Fibroblast of mammary gland (primary cell): ENCODE measurements at regions not wholly inside any gene's neighbourhood (a gene's known extent, or its start where the extent isn't known, plus 50 kb on each side); places are given as distances from the start of the nearest gene placed in this dataset.
"Not testable (repeated sequence)": the region's sequence is repeated elsewhere in the genome, so short reads cannot be mapped to it uniquely, and the experiment has no call there.

ENCODE experiments used
- DNase-seq: peaks from one replicate; pipeline ENCODE4 v3.0.0-alpha.2; 2010; ENCODE audit warnings: low read depth
- H3K4me3 ChIP-seq: 2 replicates; pipeline ENCODE4 v1.5.1; 2011; ENCODE audit warnings: low read depth, mild to moderate bottlenecking, low read length, moderate library complexity; ENCODE audit not compliant: control insufficient read depth
- CTCF ChIP-seq: conservative IDR thresholded peaks from 2 replicates; pipeline ENCODE4 v1.5.1; 2011; ENCODE audit warnings: low read depth, low read length, inconsistent platforms; ENCODE audit not compliant: control insufficient read depth, insufficient read depth

GRCh38 chr17:34011599-34011998, 243.5 kb upstream of the CCL2 start:
- no peak for DNase-seq
- H3K4me3 ChIP-seq, result no peak overlapping the region
- no peak for TF ChIP-seq CTCF

GRCh38 chr17:34012709-34013375, 242.2 kb upstream of the CCL2 start:
- H3K4me3 ChIP-seq, result no peak overlapping the region
- no peak for TF ChIP-seq CTCF
- DNase-seq, result no peak

- H3K4me3 ChIP-seq, result no peak overlapping the region
- TF ChIP-seq CTCF, result no peak
- DNase-seq, result no peak
These were observed 239.8 kb upstream of the CCL2 start for GRCh38 chr17:34015253-34015652.

DNA sequence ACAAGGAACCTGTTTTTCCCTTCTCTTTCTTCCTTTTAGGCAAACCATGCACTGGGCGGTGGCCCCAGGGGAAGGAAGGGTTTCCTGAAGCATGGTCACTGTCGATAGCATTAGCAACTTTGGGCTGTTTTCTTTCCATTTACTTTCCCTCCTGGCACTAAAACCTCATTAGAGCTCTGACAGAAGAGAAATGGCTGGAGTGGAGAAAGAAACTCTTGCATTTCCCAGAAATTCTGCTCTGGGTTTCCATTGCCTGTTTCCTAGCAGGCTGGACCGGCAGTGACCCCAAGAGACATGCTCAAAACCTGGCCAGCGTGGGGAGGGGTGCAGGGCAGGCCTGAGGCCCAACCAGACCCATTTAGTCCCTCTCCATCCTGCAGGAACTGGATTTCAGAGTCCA, 230.7 kb upstream of the CCL2 start:
- no peak for DNase-seq
- H3K4me3 ChIP-seq, result no peak overlapping the region
- TF ChIP-seq CTCF, result no peak

- no peak for TF ChIP-seq CTCF
- no peak for DNase-seq
- no peak overlapping the region for H3K4me3 ChIP-seq
These were observed 230.1 kb upstream of the CCL2 start for GRCh38 chr17:34024806-34025551.

- not testable (repeated sequence) for DNase-seq
These were observed 224.5 kb upstream of the CCL2 start for GRCh38 chr17:34030601-34031000.

DNA sequence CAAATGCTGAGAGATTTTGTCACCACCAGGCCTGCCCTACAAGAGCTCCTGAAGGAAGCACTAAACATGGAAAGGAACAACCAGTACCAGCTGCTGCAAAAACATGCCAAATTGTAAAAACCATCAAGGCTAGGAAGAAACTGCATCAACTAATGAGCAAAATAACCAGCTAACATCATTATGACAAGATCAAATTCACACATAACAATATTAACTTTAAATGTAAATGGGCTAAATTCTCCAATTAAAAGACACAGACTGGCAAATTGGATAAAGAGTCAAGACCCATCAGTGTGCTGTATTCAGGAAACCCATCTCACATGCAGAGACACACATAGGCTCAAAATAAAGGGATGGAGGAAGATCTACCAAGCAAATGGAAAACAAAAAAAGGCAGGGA, 222.8 kb upstream of the CCL2 start:
- H3K4me3 ChIP-seq, DNase-seq: not testable (repeated sequence)

More at GRCh38 chr17:34030601-34031000, 224.5 kb upstream of the CCL2 start:
- not testable (repeated sequence) for H3K4me3 ChIP-seq

DNA sequence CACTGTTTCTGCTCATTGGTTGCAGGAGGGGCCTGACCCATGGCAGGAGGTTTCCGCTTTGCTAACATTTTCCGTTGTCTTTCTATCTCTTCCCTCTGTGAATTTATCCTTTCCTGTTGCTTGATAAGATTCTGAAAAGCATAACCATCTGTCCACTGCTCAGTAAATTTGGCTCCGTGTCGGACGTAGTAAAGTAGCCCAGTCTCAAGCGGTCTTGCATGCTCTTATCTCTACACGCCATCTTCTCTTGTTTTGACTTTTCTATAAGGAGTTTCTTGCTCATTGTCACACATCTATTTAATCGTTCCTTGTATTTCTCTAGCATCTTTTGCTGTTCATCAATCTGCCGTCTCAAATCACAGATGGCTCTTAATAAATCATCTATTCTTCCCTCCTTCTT, 216.3 kb upstream of the CCL2 start:
- not testable (repeated sequence) for DNase-seq, H3K4me3 ChIP-seq

GRCh38 chr17:34039213-34039612, 215.9 kb upstream of the CCL2 start:
- H3K4me3 ChIP-seq, result not testable (repeated sequence)

GRCh38 chr17:34039759-34040555, 215.1 kb upstream of the CCL2 start:
- H3K4me3 ChIP-seq, DNase-seq: not testable (repeated sequence)

More at GRCh38 chr17:34039213-34039612, 215.9 kb upstream of the CCL2 start:
- not testable (repeated sequence) for DNase-seq
